ENCODE measurements at regions not wholly inside any gene's neighbourhood (a gene's known extent, or its start where the extent isn't known, plus 50 kb on each side); places are given as distances from the start of the nearest gene placed in this dataset.

DNA sequence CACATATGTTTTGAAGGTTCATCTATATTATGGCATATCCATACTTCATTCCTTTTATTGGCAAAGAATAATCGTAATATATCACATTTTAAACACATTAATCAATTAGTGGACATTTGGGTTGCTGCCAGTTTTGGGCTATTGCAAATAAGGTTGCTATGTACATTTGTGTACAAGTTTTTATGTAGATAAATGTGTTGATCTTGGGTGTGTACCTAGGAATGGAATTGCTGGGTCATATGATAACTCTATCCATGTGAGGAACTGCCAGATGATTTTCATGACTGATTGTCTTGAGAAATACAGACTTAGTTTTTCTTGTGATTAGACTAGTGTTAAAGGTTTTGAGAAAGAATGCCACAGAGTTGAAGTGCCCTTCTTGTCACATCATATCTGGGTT lies 99.2 kb upstream of the RAB40AL start:
- CTCF ChIA-PET (ENCODE audit: low intra/inter-chr PET ratio, low total read pairs): no interaction called here
- H3K79me2 ChIP-seq (ENCODE audit: insufficient read depth, low read length): no peaks in the 10 kb centered on the region
- no peaks in the 10 kb centered on the region for H3K27me3 ChIP-seq (ENCODE audit: control insufficient read depth in 1 of 2, insufficient read depth in 2 of 2, low read length in 2 of 2)
- peaks cover 0 to 5% of the 10 kb centered on the region in 2 experiments; a peak in 1 of 5 replicates for H3K36me3 ChIP-seq (replicated peaks in 1 of 2; ENCODE audit: control insufficient read depth in 1 of 2, insufficient read depth in 2 of 2, low read length in 2 of 2)
- FAIRE-seq: no peak
- H3K4me3 ChIP-seq (replicated peaks in 1 of 3; ENCODE audit: insufficient read depth in 1 of 3, low read depth in 2 of 3, low read length in 3 of 3): no peak overlapping the region
- no peaks in the 10 kb centered on the region for H4K20me1 ChIP-seq (ENCODE audit: insufficient read depth, low read length)
- H3K4me2 ChIP-seq (ENCODE audit: low read depth, low read length): no peak overlapping the region
- WGBS (ENCODE audit: low lambda C conversion rate): 95% methylated on average over 1 of the region's 1 CpG
- POLR2A ChIA-PET: no interaction called here
- in situ Hi-C loops (cut with HindIII; ENCODE audit: extremely low pct_ligation_motif_present, low pct_unique_long_range_greater_than_20kb) (no loop called here), intact Hi-C loops (cut with micrococcal nuclease; ENCODE audit: unreplicated experiment) (no loop called here)
- no peak for ATAC-seq
- no peaks in the 10 kb centered on the region for H3K4me1 ChIP-seq (ENCODE audit: insufficient read depth, low read length)
- no peaks in the 10 kb centered on the region for H3K9me3 ChIP-seq (ENCODE audit: low read length)
- DNase-seq (ENCODE audit: low spot score): no peak
- no TSS peak for BruUV-seq (replicated peaks)
- TF ChIP-seq ZXDC (CRISPR knock-in tag; IDR thresholded peaks at IDR 0.05) (no peak), ZNF547 (CRISPR knock-in tag; IDR thresholded peaks at IDR 0.05) (no peak), ZNF296 (CRISPR knock-in tag; conservative IDR thresholded peaks at IDR 0.05) (no peak)
- no peak overlapping the region for H3K27ac ChIP-seq (ENCODE audit: extremely low read length, insufficient read depth, low read length)
- H2AFZ ChIP-seq (ENCODE audit: low read length): no peak overlapping the region
- no peak overlapping the region for H3K9ac ChIP-seq (ENCODE audit: insufficient read depth, low read depth, low read length)

GRCh38 chrX:102840871-102841705 lies 96.0 kb upstream of the RAB40AL start:
- 100% methylated on average over 5 of the region's 6 CpGs for WGBS (ENCODE audit: low lambda C conversion rate)
- no peaks in the 10 kb centered on the region for H3K27me3 ChIP-seq (ENCODE audit: control insufficient read depth in 1 of 2, insufficient read depth in 2 of 2, low read length in 2 of 2)
- no peak for FAIRE-seq
- ATAC-seq: no peak
- DNase-seq (ENCODE audit: low spot score): no peak
- no peak overlapping the region for H3K9ac ChIP-seq (ENCODE audit: insufficient read depth, low read depth, low read length)
- H3K4me2 ChIP-seq (ENCODE audit: low read depth, low read length): no peak overlapping the region
- H3K9me3 ChIP-seq (ENCODE audit: low read length): no peaks in the 10 kb centered on the region
- intact Hi-C loops (cut with micrococcal nuclease; ENCODE audit: unreplicated experiment) (no loop called here), in situ Hi-C loops (cut with HindIII; ENCODE audit: extremely low pct_ligation_motif_present, low pct_unique_long_range_greater_than_20kb) (no loop called here)
- no peak overlapping the region for H3K4me3 ChIP-seq (replicated peaks in 1 of 3; ENCODE audit: insufficient read depth in 1 of 3, low read depth in 2 of 3, low read length in 3 of 3)
- H2AFZ ChIP-seq (ENCODE audit: low read length): no peak overlapping the region
- ChIA-PET POLR2A (no interaction called here), CTCF (ENCODE audit: low intra/inter-chr PET ratio, low total read pairs) (no interaction called here)
- no peak for TF ChIP-seq HOXA7 (CRISPR knock-in tag; IDR thresholded peaks at IDR 0.05)
- TF ChIP-seq, protein P1, sequence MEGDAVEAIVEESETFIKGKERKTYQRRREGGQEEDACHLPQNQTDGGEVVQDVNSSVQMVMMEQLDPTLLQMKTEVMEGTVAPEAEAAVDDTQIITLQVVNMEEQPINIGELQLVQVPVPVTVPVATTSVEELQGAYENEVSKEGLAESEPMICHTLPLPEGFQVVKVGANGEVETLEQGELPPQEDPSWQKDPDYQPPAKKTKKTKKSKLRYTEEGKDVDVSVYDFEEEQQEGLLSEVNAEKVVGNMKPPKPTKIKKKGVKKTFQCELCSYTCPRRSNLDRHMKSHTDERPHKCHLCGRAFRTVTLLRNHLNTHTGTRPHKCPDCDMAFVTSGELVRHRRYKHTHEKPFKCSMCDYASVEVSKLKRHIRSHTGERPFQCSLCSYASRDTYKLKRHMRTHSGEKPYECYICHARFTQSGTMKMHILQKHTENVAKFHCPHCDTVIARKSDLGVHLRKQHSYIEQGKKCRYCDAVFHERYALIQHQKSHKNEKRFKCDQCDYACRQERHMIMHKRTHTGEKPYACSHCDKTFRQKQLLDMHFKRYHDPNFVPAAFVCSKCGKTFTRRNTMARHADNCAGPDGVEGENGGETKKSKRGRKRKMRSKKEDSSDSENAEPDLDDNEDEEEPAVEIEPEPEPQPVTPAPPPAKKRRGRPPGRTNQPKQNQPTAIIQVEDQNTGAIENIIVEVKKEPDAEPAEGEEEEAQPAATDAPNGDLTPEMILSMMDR (CRISPR knock-in tag; IDR thresholded peaks at IDR 0.05): 0 out of 2 replicates have a peak, but pooled peaks have one; percentile 3
- H3K4me1 ChIP-seq (ENCODE audit: insufficient read depth, low read length): no peaks in the 10 kb centered on the region
- no peaks in the 10 kb centered on the region for H4K20me1 ChIP-seq (ENCODE audit: insufficient read depth, low read length)
- BruUV-seq (replicated peaks): no TSS peak
- H3K36me3 ChIP-seq (replicated peaks in 1 of 2; ENCODE audit: control insufficient read depth in 1 of 2, insufficient read depth in 2 of 2, low read length in 2 of 2): peaks cover 0 to 9% of the 10 kb centered on the region in 2 experiments; a peak in 1 of 5 replicates
- H3K27ac ChIP-seq (ENCODE audit: extremely low read length, insufficient read depth, low read length): no peak overlapping the region
- no peaks in the 10 kb centered on the region for H3K79me2 ChIP-seq (ENCODE audit: insufficient read depth, low read length)

Data from HepG2 (cell line).